Prostate gland (tissue), 2 donors: ENCODE measurements at regions not wholly inside any gene's neighbourhood (a gene's known extent, or its start where the extent isn't known, plus 50 kb on each side); places are given as distances from the start of the nearest gene placed in this dataset.

ENCODE experiments used
- CTCF ChIP-seq, 4 experiments: fragments of 200-600 bp in 2 of 4; fragments of 450-650 bp in 2 of 4; sonication (generic) in 2 of 4; IDR thresholded peaks; 1 replicate in 3 of 4; 2 replicates in 1 of 4; pipeline ENCODE4 v1.5.1; 2016 to 2019; ENCODE audit warnings: antibody characterized with exemption in 4 of 4, mild to moderate bottlenecking in 2 of 4, moderate library complexity in 2 of 4
- POLR2A ChIP-seq: fragments of 450-650 bp; IDR thresholded peaks from one replicate; pipeline ENCODE4 v1.6.1; 2016; ENCODE audit warnings: antibody characterized with exemption, mild to moderate bottlenecking
- POLR2AphosphoS5 ChIP-seq: sonication (generic); formaldehyde crosslinking; IDR thresholded peaks from one replicate; pipeline ENCODE4 v1.6.1; 2017; ENCODE audit warnings: antibody characterized with exemption

- TF ChIP-seq POLR2A (no peak), CTCF (IDR thresholded peaks at IDR 0.05) (no peak), POLR2AphosphoS5 (no peak)
Measured at GRCh38 chr4:167934216-167934615, 158.1 kb upstream of the ANXA10 start.
